HEK293 (cell line): ENCODE measurements at regions not wholly inside any gene's neighbourhood (a gene's known extent, or its start where the extent isn't known, plus 50 kb on each side); places are given as distances from the start of the nearest gene placed in this dataset.

Source experiments
- ZNF292 ChIP-seq: fragments of 450-650 bp; formaldehyde crosslinking; IDR thresholded peaks from 2 replicates; pipeline ENCODE4 v1.5.1; 2016; ENCODE audit warnings: low read depth, missing biosample characterization, missing genetic modification characterization, borderline replicate concordance
- TF ChIP-seq, protein P1 (sequence below): fragments of 450-650 bp; formaldehyde crosslinking; IDR thresholded peaks from 2 replicates; pipeline ENCODE4 v1.5.1; 2016; ENCODE audit warnings: missing biosample characterization, missing genetic modification characterization

DNA sequence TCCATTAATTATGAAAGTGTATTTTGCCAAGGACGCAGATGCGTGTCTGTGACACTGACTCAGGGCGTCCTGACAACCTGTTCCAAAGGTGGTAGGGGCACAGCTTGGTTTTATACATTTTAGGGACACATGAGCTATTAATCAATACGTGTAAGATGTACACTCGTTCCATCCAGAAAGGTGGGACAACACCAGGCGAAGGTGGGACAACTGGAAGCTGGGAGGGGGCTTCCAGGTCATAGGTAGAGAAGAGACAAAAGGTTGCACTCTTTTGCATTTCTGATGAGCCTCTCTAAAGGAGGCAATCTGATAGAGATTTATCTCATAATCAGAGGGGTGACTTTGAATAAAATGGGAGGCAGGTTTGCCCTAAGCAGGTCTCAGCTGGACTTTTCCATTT lies 82.7 kb upstream of the ZNF746 start:
- TF ChIP-seq ZNF292 (tag by site-specific recombination): no peak
- TF ChIP-seq, protein P1, sequence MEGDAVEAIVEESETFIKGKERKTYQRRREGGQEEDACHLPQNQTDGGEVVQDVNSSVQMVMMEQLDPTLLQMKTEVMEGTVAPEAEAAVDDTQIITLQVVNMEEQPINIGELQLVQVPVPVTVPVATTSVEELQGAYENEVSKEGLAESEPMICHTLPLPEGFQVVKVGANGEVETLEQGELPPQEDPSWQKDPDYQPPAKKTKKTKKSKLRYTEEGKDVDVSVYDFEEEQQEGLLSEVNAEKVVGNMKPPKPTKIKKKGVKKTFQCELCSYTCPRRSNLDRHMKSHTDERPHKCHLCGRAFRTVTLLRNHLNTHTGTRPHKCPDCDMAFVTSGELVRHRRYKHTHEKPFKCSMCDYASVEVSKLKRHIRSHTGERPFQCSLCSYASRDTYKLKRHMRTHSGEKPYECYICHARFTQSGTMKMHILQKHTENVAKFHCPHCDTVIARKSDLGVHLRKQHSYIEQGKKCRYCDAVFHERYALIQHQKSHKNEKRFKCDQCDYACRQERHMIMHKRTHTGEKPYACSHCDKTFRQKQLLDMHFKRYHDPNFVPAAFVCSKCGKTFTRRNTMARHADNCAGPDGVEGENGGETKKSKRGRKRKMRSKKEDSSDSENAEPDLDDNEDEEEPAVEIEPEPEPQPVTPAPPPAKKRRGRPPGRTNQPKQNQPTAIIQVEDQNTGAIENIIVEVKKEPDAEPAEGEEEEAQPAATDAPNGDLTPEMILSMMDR (tag by site-specific recombination): no peak
